ENCODE measurements at regions not wholly inside any gene's neighbourhood (a gene's known extent, or its start where the extent isn't known, plus 50 kb on each side); places are given as distances from the start of the nearest gene placed in this dataset.
"Not testable (repeated sequence)": the region's sequence is repeated elsewhere in the genome, so short reads cannot be mapped to it uniquely, and the experiment has no call there.

- Histone ChIP-seq H3K9me3 (replicated peaks in 1 of 3) (no peaks in the 10 kb centered on the region), H3K27me3 (no peaks in the 10 kb centered on the region), H3K4me1 (replicated peaks in 1 of 2) (no peaks in the 10 kb centered on the region), H3K4me3 (no peak overlapping the region), H3K27ac (no peak overlapping the region), H3K36me3 (replicated peaks in 1 of 2) (no peaks in the 10 kb centered on the region)
- 52 to 61% (median 58%) methylated on average over 2 of the region's 2 CpGs for WGBS, 4 donors
- DNase-seq: no peak
- intact Hi-C loops (cut with DNase I): no loop called here
- TF ChIP-seq POLR2A (IDR thresholded peaks at IDR 0.05) (no peak), CTCF (IDR thresholded peaks at IDR 0.05) (no peak)
These were observed 300.6 kb downstream of the ZNF326 start for GRCh38 chr1:90295534-90295933.

- Histone ChIP-seq H3K4me1 (replicated peaks in 1 of 2) (no peaks in the 10 kb centered on the region), H3K27me3 (no peaks in the 10 kb centered on the region), H3K9me3 (replicated peaks in 1 of 3) (no peaks in the 10 kb centered on the region), H3K36me3 (replicated peaks in 1 of 2) (no peaks in the 10 kb centered on the region), H3K27ac (no peak overlapping the region), H3K4me3 (no peak overlapping the region)
- intact Hi-C loops (cut with DNase I): no loop called here
- 62 to 66% (median 65%) methylated on average over 3 of the region's 3 CpGs for WGBS, 4 donors
- DNase-seq: no peak
- no peak for TF ChIP-seq CTCF (IDR thresholded peaks at IDR 0.05)
These were observed 296.7 kb downstream of the ZNF326 start for GRCh38 chr1:90291431-90292216.

- DNase-seq: no peak
- Histone ChIP-seq H3K27ac (no peak overlapping the region), H3K27me3 (no peaks in the 10 kb centered on the region), H3K9me3 (replicated peaks in 1 of 3) (no peaks in the 10 kb centered on the region), H3K4me3 (no peak overlapping the region), H3K4me1 (replicated peaks in 1 of 2) (no peaks in the 10 kb centered on the region), H3K36me3 (replicated peaks in 1 of 2) (no peaks in the 10 kb centered on the region)
- WGBS, 4 donors: 51 to 71% (median 62%) methylated on average over 4 of the region's 4 CpGs
- TF ChIP-seq CTCF (IDR thresholded peaks at IDR 0.05): no peak
- TF ChIP-seq POLR2A (IDR thresholded peaks at IDR 0.05): no peak
- intact Hi-C loops (cut with DNase I): no loop called here
These were observed 287.9 kb downstream of the ZNF326 start for GRCh38 chr1:90282811-90283210.

- WGBS, 4 donors: 65 to 80% (median 73%) methylated on average over 1 of the region's 1 CpG
- H3K27ac ChIP-seq; H3K4me3 ChIP-seq; DNase-seq; H3K4me1 ChIP-seq (replicated peaks in 1 of 2); H3K36me3 ChIP-seq (replicated peaks in 1 of 2); H3K27me3 ChIP-seq; intact Hi-C loops (cut with DNase I); H3K9me3 ChIP-seq (replicated peaks in 1 of 3): not testable (repeated sequence)
These were observed 287.0 kb downstream of the ZNF326 start for GRCh38 chr1:90281886-90282285.

GRCh38 chr1:90277270-90277669, 282.4 kb downstream of the ZNF326 start:
- Histone ChIP-seq H3K9me3 (replicated peaks in 1 of 3) (no peaks in the 10 kb centered on the region), H3K27ac (no peak overlapping the region), H3K36me3 (replicated peaks in 1 of 2) (no peaks in the 10 kb centered on the region), H3K4me3 (no peak overlapping the region), H3K27me3 (no peaks in the 10 kb centered on the region), H3K4me1 (replicated peaks in 1 of 2) (no peaks in the 10 kb centered on the region)
- intact Hi-C loops (cut with DNase I): no loop called here
- no peak for DNase-seq
- no peak for TF ChIP-seq POLR2A (IDR thresholded peaks at IDR 0.05)
- TF ChIP-seq CTCF (IDR thresholded peaks at IDR 0.05): no peak

Measured in adrenal gland (tissue), 9 donors.